ENCODE measurements at regions not wholly inside any gene's neighbourhood (a gene's known extent, or its start where the extent isn't known, plus 50 kb on each side); places are given as distances from the start of the nearest gene placed in this dataset.

- TF ChIP-seq EZH2phosphoT487 (IDR thresholded peaks at IDR 0.05; ENCODE audit: borderline replicate concordance, low read depth) (no peak), USF1 (IDR thresholded peaks at IDR 0.05; ENCODE audit: borderline replicate concordance, low read depth) (no peak)
Measured at GRCh38 chr9:75197561-75197960, 109.2 kb downstream of the OSTF1 start.
